OCI-LY3 (cell line): ENCODE measurements at regions not wholly inside any gene's neighbourhood (a gene's known extent, or its start where the extent isn't known, plus 50 kb on each side); places are given as distances from the start of the nearest gene placed in this dataset.

Experiments used
- EZH2phosphoT487 ChIP-seq: fragments of 200-600 bp; shearing (Covaris generic); IDR thresholded peaks from 2 replicates; pipeline ENCODE4 v1.6.1; 2018; ENCODE audit warnings: antibody characterized with exemption, mixed run types, low read depth
- TF ChIP-seq, protein P1 (sequence below): fragments of 200-600, 300-600 bp; sonication (generic); IDR thresholded peaks from 2 replicates; pipeline ENCODE4 v1.5.1; 2014; ENCODE audit warnings: antibody characterized with exemption, low read length, low read depth

DNA sequence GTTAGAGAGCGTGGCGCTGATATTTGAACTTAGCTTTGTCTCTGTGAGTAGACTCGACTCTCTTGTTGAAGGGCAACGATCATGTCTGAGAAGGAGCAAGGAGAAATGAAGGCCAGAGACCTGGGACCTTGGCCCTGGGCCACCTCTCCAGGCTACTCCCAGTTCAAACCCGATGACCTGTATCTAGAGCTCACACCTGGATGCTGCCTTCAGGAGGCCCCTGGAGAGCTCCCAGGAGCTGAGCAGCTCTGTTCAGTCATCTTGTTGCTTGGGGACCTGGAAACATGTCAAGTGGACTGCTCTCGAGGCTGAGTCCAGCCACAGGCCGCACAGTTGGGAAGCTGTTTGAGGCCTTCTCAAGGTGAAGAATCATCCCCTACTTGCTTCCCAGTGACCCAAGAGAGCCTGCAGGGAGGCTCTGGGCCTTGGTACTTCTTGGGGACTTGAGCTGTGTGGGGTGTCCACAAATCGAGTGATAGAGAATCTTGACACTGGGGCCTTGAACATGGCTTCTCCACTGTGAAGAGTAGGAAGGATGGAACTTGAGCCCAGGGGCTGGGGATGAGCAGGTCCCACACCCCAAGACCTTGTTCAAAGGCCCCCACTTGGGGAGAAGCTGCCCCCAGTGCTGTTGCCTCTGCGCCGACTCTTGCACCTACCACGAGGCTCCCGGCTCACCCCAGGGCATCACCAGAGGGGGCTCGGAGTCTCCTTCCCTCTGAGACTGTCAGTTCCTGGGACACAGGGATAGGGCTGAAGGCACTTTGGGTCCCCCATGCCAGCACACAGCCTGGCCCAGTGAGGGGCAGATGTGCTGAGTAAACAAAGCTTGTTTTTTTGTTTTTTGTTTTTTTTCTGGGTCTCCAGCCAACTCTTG is 112.1 kb downstream of the IRX5 start:
- TF ChIP-seq, protein P1, sequence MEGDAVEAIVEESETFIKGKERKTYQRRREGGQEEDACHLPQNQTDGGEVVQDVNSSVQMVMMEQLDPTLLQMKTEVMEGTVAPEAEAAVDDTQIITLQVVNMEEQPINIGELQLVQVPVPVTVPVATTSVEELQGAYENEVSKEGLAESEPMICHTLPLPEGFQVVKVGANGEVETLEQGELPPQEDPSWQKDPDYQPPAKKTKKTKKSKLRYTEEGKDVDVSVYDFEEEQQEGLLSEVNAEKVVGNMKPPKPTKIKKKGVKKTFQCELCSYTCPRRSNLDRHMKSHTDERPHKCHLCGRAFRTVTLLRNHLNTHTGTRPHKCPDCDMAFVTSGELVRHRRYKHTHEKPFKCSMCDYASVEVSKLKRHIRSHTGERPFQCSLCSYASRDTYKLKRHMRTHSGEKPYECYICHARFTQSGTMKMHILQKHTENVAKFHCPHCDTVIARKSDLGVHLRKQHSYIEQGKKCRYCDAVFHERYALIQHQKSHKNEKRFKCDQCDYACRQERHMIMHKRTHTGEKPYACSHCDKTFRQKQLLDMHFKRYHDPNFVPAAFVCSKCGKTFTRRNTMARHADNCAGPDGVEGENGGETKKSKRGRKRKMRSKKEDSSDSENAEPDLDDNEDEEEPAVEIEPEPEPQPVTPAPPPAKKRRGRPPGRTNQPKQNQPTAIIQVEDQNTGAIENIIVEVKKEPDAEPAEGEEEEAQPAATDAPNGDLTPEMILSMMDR, result no peak
- no peak for TF ChIP-seq EZH2phosphoT487
